NCI-H146 treated with DMSO at 0.1 percent for 48 hours (cell line): ENCODE measurements at regions not wholly inside any gene's neighbourhood (a gene's known extent, or its start where the extent isn't known, plus 50 kb on each side); places are given as distances from the start of the nearest gene placed in this dataset.

ENCODE experiments used
- DNase-seq: peaks from one replicate; lab custom pipeline; 2025; ENCODE audit not compliant: unreplicated experiment; lab: John Stamatoyannopoulos, UW

DNA sequence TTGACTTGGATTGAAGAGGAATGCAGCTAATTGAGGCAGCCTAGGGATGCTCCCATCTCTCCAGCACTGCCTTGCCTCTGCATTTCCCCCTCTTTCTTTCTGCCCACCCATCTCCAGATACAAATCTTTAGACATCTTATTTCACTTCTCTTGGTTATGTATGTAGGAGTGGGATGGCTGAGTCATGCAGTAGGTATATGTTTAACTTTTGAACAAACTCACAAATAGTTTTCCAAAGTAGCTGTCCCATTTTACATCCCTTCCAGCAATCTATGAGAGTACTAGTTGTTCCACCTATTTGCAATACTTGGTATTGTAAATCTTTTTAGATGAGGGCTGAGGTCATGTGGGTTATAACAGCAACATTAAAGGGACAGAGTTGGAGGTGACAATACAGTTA, 329.9 kb downstream of the DYSF start:
- DNase-seq = no peak

DNA sequence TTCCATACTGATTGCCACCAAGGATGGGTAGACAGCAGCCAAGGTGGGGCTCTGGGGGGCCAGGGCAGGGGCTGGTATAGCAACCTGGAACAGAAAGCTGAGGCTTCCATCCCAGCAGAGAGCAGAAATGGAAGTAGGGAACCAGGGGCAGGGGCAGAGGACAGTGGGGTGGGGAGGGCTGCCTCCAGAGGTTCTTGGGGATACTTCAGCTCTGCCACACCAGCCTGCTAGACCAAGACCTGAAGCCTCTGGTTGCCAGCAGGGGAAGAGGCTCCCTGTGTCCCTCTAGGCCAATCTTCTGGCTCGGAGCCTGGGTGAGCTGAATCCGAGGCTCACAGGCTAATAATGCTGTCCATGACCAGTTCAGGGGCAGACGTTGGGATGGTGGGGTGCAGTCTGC, 329.0 kb downstream of the DYSF start:
- DNase-seq = no peak

DNA sequence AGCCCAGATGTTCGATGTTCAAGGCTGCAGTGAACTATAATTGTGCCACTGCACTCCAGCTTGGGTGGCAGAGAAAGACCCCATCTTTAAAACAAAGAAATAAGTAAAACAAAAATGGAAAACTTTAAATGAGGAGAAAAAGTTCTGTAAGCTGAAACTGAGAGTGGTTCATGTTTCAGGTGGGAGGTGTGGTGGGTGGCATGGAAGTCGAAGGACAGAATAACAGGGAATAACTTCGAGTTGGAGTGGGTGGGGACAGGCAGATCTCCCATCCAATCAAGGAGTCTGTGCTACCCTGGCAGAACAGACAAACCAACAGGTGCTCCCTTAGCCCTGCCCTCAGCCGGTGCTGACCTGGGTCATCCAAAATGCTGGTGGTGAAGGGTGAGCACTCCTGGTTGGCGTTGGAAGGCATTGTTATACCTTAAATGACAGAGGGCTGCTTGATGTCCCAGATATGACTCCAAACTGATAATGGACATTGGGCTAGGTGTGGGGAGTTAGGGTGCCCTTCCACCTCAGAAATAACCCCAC, 328.4 kb downstream of the DYSF start:
- no peak for DNase-seq

DNA sequence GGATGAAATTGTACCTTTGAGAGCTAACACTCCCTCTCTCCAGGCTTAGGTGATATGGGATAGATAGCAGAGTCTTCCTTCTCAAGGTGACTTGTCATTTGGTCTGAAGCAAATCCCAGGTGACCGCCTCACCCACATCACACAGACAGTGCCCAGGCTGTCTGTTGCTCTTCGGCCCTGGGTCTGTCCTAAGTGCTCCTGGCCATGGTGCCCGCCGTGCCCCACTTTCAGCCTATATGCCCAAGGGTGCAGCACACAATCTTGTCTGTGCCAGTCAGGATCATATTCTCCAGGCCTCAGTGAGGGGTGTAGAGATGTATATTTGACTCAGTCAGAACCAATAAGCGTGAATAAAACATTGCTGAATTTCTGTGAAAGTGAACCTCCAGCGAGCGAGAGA, 326.8 kb downstream of the DYSF start:
- DNase-seq = no peak

DNA sequence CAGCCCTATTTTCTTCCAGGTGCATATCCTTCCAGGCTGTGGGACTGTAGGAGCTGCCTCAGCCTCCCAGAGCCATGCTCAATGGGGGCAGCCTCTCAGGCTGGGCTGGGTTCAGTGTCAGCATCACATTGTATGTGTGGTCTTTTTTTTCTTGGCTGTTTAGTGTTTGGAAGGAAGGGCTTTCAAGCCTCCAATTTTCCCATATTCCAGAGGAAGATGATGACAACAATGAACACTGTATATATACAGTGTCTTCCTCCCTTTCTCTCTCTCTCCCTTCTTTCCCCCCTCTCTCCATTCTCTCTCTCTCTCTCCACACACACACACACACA, 326.4 kb downstream of the DYSF start:
- no peak for DNase-seq

DNA sequence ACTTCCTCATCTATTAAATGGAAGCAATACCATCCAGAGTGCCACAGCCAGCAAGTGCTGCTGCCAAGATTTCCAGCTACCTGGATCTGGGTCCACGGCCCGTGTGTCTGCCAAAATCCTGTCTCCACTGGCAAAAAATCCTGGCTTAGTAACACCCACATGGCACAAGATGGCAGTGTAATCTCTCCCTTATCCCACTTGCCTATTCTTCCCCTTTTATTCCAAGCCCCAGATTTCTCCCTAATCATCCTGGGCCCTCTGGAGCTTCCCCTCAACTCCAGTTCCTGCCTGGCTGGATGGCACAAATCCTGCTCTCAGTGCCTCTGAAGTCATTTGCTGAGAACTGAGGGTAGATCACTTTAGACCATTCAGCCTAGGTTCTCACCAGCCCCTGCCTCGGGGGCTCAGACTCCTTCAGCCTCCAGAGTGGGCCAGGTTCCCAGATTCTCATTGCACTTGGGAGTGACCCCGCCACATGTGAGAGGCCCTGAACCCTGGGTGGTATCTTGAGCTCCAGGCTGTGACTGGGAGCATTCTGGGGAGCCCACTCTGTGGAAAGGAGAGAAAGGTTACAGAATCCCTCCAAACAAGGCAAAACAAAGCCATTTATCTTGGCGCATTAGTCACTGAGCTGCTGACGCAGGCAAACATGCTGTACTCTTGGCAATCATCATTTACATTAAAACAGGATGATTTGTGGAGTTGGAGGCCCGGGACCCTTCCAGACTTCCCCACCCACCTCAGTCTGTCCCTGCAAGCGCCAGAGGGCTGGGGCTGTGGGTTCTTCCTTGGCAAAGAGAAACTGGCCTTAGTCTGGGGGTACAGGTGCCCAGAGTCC, 325.8 kb downstream of the DYSF start:
- DNase-seq = no peak

DNA sequence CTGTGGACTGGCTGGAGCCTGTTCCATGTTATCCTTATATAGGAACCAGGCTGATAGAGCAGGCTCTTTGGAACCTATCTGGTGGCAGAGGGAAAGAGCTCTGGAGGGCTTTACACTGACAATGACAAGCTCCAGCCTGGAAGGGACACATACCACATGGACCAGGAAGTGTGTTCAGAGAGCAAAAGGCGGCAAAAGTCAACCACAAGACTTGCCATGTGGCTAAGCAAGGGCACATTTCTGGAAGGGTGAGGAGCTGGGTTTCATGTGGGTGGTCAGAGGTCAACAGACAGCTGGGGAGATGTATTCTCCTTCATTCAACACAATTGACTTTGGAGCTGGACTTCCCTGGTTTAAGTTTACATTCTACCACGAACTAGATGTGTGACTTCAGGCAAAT, 325.2 kb downstream of the DYSF start:
- DNase-seq = no peak

DNA sequence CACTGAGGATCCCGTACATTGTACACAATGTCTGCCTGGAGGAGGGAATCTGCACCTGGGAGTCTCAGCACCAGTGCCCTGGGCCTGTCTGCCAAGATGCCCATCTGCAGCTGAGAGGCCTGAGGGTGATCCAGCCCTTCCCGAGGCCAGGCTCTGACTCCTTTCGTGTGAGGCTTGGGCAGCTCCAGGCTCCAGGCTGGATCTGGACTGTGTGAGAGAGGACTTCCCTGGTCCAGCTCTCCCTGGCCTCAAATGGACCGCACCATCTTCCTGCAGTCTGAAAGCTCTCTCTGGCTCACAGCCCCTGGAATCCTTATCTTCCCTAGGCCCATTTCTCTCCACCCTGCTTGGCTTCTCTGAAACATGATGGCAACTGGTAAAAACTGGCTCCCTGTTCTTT, 324.6 kb downstream of the DYSF start:
- DNase-seq = no peak

DNA sequence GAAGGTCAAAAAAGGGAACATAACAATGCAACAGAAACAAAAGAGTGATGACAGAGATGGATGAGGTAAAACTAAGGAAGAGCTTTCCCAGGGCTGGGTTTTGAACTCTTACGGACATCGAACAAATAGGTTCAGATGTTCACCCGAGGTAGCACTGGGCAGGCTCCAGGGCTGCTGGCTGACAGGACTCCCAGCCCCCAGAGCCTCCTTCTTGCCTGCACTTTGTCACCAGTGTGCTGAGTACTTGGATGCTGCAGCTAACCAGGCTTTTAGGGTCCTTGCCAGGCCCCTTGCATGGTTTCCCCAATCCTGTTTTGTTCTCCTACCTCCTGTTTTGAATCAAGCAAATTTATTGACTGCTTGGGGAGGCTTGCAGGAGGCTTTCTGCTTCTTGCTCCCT, 322.9 kb downstream of the DYSF start:
- DNase-seq = no peak

DNA sequence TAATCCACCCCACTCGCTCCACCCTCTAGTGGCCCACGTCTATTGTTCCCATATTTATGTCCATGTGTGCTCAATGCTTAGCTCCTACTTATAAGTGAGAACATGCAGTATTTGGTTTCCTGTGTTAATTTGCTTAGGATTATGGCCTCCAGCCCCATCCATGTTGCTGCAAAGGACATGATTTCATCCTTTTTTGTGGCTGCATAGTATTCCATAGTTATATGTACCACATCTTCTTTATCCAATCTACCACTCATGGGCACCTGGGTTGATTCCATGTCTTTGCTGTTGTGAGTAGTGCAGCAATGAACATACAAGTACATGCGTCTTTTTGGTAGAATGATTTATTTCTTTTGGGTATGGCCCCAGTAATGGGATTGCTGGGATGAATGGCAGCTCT, 319.9 kb downstream of the DYSF start:
- DNase-seq = no peak

DNA sequence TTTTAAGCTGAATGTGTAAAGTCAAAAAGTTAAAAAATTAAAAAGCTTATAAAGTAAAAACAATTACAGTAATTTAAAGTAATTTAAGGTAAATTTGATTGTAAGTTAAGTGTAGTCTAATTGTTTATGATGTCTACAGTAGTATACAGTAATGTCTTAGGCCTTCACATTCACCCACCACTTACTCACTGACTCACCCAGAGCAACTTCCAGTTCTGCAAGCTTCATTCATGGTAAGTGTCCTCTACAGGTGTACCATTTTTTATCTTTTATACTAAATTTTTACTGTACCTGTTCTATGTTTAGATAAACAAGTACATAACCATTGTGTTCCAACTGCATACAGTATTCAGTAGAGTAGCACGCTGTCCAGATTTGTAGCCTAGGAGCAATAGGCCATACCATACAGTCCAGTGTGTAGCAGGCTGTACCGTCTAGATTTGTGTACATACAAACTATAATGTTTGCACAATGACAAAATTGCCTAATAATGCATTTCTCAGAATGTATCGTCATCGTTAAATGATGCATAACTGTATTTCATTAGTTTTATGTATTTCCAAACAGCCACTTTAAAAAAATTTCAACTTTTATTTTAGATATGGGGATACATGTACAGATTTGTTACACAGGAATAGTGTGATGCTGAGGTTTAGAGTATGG, 319.3 kb downstream of the DYSF start:
- DNase-seq = no peak

DNA sequence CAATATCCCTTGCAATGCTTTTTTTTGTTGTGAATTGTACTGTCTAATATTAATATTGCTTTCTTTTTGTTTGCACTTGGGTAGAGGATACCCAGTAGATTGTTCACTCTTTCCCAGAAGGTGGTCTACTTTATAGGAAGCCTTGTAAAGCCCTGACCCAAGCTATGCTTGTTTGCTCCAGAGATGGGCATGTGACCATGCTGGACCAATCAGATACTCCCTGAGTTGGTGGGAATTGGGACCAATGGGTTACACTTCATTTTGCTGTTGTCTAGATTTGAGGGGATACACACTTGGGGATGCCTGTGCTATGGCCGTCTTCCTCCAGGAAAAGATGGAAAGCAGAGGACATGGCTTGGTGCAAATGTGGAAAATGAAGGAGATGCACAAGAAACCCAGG, 314.3 kb downstream of the DYSF start:
- DNase-seq = no peak

DNA sequence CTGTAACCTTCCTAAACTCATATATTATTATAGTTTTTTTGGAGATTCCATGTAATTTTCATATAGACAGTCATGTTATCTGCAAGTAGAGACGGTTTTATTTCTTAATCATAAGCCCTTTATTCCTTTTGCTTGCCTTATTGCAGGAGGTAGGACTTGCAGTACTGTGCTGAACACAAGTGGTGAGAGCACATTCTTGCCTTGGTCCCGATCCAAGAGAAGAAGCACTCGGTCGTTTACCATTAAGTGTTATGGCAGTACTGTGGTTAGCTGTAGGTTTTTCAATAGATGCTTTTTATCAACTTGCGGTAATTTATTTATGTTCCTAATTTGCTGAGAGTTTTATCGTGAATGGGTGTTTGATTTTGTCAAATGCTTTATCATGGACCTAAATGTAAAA, 305.7 kb downstream of the DYSF start:
- no peak for DNase-seq

DNA sequence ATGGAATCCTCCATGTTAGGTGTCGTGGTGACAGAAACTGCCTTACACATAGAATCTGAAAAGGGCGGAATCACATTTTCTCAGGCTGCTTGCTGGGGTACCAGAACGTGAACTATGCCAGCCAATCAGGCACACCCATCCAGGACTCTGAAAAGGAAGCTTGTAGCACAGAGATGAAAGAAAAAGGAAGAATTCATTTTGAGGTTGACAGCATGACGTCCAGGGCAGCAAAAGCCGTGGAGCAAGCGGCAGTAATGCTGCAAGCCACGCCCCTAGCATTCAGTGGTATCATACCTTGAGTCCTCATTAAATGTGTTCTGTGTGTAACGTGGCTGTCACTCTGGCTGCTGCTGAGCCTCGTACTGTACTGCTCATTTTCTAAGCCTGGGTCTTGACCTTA, 304.0 kb downstream of the DYSF start:
- no peak for DNase-seq

DNA sequence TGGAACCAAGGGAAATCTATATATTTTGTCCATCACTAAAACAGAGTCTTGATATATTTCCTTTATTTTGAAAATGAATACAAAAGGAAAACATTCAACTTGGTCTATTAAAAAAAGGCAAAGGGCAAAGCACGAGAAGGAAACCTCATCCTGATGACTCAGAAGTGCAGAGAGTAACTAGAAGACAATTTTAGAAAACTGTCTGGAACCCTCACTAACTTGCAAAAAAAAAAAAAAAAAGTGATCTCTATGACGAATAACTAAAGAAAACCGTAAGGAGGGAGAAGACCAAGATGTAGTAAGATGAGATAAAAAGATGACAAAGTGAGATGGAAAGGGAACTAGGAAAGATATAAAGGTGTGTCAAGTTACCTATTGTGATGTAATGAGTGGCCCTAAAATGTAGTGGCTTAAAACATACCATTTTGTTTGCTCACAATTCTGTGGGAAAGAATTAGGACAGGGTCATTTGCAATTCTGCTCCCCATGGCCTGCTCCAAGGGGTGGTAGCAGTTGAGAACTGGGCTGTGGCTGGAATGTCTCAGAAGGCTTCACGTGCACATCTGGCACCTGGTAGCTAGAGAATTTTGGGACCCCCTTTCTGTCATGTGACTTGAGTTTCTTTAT, 303.0 kb downstream of the DYSF start:
- no peak for DNase-seq

DNA sequence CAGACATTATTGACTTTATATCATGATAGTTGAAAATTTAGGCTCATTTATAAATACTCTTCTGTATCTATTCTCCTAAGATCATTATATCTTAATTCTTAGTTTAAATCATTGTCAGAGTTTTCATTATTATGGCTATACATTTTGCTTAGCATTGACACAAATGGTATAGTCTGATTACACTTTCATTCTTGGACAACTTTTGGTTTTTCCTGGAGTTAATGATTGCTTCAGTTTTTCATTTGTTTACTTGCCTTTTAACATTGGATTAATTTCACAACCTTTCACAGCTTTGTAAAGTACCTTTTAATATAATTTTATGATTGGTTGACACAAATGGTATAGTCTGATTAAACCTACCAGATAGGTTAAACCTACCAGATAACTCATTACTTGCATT, 298.2 kb downstream of the DYSF start:
- no peak for DNase-seq

DNA sequence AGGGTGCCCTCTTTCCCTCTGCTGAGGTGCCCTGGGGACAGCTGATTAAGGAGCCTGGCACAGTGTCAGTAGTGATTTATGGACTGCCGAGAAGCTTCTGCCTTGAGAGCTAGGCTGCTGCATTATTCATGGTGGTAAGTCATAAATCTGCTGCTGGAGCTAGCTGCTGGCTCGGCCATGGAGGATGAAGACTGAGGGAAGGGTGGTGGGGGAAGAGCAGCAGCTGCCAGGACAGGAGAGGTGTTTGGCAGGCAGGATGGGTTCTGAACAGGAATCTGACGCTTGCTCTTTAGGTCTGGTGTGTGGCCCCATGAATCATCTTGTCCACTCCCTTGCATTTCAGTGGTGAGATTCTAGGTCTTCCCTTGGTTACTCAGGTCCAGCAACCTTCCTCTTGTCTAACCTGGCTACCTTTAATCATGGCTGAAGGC, 296.3 kb downstream of the DYSF start:
- no peak for DNase-seq

DNA sequence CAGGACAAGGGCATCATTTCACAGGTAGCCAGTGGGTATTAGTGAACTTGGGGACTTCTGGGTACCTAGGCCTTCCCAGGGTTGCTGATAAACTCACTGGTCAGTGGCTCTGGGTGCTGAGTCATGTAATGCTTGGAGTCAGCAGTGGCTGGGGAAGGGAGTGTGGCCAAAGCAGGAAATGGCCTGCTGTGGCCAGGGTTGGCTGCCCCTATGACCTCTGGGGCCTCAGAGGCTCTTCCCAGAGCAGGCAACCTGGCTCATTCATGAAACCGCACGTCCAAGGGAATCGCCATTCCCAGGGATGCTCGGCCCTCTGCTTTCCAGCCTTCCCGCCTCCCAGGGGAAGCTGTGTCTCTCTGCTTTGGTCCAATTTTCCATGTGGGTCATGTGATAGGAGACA, 294.9 kb downstream of the DYSF start:
- DNase-seq = no peak

DNA sequence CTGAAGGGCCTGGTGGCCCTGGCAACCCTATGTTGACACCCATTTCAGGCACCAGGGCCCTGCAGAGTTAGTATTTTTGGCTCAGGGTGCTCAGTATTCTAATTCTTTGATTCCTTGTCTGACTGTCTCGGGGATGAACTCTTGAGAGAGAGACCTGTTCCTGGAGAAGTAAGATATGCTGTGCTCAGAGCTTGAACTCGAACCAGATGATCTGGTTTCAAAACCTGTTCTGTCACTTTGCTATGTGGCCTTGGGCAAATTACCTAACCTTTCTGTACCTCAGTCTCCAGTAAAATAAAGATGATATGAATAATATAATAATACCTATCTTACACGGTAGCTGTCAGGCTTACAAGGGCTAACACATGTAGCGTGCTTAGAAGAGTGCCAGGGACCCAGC, 294.2 kb downstream of the DYSF start:
- no peak for DNase-seq

DNA sequence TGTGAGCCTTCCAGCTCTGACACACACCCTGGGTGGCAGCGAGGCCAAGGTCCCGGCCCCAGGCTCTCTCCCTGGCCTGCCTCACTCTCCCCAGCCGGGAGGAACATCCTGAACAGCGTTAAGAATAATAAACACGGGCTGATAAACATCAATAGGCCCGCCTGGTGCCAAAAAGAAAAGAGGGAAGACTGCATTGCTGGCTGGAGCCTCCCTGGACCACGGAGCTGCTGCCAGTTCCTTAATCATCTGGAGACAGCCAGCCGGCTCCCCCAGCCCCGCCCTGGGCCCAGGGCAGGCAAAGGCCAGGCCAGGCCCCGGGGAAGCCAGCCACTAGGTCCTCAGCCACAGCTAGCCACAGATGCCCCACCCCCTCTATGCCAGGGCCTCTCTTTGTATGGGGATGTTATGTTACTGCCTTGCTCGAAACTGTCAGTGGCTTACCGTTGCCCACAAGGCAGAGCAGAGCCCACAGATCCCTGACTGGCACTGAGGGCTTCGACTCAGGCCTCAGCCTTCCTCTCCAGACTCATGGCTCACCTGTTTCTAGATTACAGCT, 293.7 kb downstream of the DYSF start:
- DNase-seq = no peak

DNA sequence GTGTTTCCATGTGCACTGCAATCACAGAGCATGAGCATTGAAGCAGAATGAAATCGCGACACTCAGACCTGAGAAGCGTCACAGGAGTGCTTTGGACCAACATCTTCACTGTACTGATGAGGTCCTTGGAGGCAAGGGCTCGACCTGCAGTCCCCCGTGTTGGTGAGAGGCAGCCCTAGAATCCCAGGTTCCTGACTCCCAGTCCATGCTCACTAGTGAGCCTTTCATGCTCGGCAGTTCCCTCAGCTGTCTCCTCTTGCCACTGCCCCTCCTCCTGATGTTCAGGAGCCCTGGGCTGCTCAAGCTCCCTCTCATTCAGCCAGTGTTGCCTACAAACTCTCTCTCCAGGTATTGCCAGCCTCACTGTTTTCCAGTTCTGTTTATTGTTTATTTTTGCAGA, 291.4 kb downstream of the DYSF start:
- DNase-seq = no peak
